HG02970 (cell line): ENCODE measurements at regions not wholly inside any gene's neighbourhood (a gene's known extent, or its start where the extent isn't known, plus 50 kb on each side); places are given as distances from the start of the nearest gene placed in this dataset.

Experiments used
- ATAC-seq: cut with Tn5 transposase; IDR thresholded peaks from one replicate; pipeline ENCODE4 v1.9.1; 2021; ENCODE audit warnings: mild to moderate bottlenecking, moderate library complexity, moderate number of reproducible peaks; ENCODE audit not compliant: unreplicated experiment, low FRiP score

DNA sequence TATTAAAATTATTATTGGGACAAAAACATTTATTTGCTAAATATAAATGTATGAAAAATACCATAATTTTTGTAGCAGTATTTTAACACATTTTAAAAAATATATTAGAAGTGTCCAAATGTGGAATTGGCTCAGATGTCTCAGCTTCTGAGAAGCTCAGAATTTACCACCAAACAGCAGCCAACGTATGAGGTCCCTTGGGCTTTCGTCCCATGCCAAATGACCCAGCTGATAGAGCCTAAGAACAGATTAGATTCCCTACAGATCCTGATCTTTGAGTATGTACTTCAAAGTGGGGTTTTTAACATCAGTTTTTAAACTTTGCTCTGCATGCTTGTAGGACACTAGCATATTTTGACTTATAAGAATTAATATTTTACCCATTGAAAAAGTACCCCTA is 77.3 kb upstream of the RPS23 start:
- no peak for ATAC-seq

DNA sequence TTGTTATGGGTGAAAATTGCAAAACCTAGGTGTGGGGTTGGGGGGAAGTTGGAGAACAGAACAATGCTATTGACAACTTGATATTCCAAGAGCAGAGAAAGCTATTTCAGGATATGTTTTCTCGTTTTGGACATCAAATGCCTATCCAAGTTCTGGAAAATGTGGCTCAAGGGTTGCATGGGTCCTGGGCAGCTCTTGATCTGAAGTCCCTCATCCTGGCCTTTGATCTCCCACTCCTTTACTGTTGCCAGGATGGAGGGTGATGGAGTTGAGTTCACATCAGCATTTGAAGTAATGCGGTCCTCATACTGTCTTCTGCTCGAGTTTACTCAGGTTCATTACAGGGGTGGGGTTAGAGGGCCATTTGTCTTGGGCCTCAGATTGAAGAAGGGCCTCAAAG is 76.9 kb upstream of the RPS23 start:
- no peak for ATAC-seq

DNA sequence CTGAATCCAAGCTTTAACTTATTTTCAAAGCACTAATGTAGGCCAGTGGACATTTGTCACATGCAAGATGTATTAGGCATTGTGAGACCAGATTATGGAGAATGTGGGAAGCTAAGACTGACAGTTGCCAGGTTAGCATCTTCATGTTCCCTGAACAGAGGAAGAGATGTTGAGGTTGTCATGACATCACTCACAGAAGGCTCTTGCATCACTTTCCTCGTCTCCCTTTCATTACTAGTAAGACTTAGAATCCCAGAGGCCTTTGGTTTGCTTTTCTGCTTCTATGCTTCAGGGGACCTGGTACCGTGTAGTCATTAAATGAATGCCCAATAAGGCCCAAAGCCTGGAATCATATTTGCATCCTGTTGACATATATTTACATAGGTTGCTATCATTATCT is 76.4 kb upstream of the RPS23 start:
- ATAC-seq: no peak

DNA sequence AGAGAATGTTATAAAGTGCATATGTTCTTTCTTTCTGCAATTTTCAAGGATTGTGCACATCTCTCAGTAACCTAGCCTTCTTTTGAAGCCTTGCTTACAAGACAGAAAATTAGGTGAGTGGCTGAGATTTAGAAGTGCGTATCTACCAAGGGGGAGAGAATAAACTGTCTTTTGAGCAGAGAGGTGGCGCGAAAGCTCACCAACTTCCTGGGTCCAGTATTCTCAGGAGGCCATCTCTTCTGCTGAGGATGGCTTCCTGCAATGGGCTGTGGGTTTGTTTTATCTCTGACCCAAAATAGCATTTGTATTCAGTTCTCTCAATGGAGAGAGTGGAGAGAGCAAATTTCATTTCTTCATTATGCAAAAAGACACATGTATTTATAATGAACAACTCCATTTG is 75.4 kb upstream of the RPS23 start:
- ATAC-seq: no peak

DNA sequence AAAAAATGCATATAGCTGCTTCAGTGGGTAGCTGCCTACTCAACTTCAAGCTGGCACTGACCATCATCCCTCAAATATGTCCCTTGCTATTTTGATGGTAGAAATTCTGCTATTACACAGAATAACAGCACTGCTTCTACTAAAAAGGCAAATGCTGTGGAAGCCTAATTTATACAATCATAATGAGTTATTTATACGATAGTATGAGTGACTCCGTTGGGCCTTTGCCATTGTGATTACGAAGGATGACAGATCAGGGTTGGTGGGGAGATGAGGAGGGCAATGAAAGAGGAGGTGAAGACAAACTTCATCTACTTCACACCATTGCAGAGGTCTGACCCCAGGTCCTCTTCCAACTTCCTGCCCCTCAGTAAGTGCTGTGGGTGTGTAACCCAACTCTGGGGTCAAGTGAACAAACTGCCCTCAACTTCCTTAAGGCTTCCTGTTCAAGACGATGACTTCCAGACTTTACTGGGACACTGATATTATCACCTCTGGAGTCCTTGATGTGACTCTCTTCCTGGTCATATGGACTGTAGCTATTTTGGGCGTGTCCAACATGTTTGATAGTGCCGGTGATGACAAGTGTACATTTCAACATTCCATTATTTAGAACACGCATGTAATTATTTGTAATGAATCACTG is 74.1 kb upstream of the RPS23 start:
- no peak for ATAC-seq

DNA sequence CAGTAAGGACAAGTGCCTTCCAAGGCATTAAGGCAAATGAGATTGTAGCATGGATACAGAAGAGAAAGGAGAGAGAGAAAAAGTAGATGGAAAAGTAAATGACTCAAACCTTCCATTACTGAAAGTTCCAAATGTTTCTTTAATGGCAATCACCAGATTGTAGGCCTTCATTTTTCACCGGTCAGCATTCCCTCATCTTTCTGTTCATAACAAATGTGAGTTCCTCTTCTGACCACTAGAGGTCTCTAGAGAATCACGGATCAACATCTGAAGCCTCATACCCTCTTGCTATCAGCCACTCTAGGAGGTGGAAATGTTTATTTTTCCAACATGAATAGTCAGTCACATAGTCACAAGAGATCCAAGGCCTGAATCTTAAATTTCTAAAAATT is 73.6 kb upstream of the RPS23 start:
- no peak for ATAC-seq

DNA sequence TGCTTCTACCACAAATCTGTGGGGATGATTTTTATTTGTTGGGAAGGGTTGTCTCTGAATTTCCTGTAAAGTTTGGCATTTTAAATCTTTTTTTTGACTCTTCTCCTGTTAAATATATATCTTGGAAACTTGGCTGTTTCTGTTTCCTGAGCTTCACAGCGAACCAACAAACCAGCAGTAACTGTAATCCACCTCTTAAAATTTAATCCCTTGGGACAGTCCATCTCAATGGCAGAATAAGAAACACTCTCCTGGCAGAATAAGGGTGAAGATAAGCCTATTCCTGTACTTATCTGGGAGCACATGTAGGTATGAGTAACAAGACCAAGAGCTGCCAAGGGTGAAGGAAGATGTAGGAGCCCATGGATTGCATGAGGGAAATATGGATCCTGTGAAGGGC is 73.1 kb upstream of the RPS23 start:
- ATAC-seq: no peak

DNA sequence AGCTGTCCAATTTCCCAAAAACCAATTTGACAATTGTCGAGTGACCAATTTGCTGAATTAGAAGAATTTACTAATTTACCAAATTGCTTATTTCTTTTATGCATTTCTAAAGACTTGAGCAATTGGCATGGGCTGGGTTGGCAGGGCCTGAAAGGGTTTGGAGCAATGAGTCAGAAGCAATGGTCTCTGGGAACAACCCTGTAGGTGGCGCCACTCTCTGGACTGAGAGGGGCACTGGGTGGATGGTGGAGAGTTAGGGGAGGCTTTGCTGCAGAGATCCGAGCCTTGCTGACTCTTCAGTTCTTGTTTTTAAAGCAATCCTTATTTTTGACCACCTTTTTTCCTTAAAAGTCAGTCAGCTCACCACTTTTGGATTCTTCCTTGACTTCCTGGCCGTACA is 71.5 kb upstream of the RPS23 start:
- no peak for ATAC-seq

DNA sequence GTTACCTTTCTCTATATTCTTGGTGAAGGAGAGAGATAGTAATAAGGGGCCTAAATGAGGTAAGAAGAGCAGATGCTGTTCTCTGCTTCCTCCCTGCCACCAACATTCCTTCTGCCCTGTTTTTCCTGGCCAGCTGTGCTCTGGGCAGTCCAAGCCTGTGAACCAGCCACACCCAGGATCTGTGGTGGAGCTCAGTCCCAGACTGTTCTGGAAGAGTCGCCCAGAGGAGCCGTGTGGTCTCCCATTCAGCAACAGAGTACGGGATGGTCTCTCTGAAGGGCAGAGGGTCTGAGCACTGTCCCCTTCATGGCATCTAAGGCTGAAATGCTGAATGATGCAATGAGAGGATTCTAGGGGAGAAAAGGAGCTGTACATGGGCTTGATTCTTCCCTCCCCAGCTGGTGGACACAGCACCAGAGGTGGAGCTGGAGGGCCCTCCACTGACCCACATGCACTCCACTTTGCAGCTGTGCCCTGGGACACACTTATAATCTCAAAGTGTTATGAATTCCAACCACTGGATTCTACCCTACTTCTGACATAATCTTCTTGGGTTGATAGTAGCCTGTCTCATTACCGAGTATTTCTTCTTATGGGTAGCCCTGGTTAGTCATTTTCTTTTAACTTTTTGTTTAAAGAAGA is 70.8 kb upstream of the RPS23 start:
- no peak for ATAC-seq

DNA sequence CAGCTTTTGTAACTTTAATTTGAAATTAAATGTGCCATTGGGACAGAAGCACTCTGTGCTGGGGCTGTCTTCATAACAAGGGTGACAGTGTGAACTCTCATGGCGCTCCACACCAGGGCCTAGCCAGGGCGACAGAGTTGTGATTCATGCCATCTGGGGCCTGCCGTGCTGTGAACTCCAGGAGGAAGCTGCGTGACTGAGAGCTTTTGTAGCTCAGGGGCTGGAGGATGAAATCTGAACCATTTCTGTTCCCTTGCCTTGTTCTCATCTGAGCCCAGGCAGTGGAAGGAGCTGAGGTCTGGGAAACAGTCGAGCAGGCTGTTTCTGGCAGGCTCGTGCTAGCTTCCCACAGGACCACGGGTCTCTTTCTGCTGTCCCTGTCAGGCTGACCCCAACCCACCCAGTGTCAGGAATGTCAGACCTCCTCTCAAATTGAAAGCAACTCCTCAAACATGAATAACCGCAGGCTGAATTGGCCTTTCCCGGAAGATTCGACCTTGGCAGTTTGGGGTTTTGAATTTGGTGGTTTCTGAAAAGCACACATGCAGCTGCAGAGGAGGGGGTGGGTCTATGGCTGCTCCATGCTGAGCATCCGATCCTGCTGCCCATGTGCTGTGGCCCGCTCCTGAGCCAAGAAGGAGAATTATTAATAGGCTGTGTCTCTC is 69.2 kb upstream of the RPS23 start:
- ATAC-seq: no peak

DNA sequence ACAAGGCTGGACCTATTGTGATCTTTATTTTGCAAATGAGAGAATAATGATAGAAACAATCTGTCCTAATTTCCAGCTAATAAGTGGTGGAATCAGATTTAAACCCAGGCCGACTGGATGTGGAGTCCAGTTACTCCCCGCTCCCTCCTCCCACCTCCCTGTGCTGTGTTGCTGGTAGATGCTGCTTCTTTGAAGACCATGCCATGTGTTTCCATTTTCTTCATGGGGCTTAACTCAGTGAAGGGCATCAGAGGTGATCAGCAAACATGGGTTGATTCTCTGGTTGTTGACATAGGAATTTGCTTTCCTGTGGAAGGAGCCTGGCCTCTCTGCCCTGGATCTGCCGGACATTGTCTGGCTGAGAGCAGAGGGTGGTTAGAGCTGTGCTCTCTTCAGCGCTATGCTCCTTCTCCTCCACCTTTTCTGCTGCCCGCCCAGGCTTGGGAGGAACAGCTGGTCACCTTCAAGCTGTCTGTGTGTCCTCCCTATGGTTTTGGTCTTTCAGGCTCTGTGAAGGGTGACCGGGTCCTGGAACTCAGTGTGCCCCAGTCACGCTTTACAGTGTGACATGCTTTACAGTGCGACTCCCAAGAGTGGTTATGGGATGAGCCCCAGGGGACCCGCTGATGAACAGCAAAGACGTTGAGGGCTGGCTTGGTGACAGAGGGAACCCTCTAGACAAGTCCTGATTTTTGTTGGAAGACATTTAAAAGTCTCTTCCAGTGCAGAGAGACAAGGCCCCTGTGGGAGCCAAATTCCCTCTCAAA is 68.4 kb upstream of the RPS23 start:
- no peak for ATAC-seq

DNA sequence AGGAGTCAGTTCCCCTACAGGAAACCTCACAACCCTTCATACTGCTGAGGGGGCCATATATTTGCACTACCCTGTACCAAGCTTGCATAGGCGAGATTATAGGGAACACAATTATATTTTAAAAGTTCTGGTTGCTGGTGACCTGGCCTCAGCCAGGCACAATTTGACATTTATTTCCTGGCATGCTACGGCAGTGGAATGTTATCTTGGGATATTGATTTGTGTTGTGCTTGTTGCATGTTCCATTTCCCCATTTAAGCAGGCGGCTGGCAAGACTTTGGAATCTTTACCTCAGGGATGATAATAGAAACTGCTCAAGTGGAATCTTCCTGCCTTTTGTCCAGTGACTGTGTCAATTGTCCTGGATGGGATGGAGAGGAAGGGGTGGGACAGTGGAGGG is 67.0 kb upstream of the RPS23 start:
- no peak for ATAC-seq

DNA sequence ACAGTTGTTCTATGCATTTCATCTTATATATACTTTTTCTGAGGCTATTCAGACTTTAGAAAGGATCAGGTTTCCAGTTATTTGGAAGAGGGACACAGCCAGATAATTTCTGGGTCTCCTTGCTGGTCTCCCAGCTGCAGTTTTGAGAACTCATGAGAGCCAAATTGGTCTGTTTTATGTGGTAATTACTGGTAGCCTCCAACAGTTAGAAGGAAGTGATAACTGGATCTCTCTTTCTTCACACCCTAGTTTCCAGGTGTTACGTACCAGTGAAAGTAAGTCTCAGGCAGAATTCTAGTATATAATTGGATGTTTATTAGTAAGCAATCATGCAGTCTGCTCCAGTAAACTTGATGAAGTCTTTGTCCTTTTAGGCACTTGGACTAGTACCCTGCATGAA is 63.2 kb upstream of the RPS23 start:
- no peak for ATAC-seq

DNA sequence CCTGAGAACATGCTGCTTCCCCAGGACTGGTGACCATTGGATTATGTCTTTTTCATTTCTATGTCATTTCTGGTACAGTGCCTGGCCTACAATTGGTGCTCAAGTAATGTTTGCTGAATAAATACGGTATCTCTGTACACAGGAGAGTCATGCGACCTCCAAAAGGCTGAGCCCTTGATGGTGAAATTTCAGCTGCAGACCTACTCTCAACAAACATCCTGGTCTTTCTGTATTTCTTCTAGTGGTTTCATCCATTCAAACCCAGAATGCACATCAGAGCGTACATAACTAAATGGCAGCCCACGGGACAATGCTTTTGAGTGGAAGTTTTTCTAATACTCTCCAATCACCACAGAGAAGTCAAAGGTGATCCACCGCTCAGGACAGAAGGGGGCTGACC is 62.6 kb upstream of the RPS23 start:
- ATAC-seq: no peak

DNA sequence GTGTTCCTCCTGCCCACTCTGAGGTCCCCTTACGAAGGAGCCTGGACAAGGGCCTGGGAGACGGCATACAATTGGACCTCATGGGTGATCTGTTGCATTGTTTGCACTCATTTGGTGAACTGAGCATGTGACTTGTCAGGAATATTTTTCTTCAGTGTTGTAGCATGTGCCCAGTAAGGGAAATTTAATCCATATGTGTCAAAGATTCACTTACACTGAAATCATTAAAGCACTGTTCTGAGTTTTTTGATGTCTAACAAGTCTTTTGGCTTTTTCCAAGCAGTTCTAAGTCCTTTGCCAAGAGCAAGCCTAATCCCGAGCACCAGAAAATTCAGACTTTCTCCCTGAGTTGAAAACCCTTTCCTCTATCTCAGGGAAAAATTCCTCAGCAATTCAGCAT is 61.6 kb upstream of the RPS23 start:
- no peak for ATAC-seq

DNA sequence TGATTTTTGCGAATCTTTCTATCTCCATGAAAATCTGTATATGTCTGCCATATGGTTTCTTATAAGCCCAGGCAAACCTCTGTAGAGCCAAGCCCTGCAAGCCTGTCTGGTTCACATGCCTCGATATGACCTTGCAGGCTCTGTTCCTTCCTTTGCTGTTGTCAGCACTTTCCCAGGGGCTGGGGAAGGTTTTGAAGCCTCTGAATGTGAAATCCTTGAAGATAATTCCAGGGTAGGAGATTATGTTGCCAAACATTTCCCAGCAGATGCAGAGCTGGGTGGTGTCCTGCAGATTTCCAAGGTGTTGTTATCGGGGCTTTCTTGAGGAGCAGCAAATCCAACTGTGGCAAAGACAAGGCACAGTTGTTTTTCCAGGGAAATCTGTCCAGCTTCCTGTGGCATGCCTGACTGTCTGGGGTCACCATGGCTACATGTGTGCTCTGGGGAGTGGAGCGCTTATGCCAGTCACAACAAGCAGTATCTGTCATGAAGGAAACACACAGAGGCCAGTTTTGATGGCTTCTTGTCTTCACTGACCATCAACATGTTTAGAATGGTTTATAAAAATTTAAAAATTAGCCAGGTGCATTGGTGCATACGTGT is 60.7 kb upstream of the RPS23 start:
- ATAC-seq: no peak

DNA sequence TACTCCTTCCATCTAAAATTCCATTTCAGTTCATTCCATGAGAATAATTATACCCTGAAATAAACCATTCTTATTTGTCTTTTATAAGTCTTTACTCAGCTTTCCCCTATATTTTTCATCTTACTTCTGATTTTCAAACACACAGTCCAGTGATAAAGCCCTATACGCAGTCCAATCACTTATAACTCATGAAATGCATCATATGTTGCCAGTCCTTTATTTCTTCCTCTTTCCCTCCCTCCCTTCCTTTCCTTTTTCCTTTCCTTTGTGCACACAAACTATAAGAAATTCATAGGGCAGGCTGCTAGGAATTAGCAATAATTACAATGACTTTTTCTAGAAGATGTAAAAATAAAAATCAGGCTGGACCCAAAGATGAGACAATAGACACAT is 58.8 kb upstream of the RPS23 start:
- ATAC-seq: no peak

DNA sequence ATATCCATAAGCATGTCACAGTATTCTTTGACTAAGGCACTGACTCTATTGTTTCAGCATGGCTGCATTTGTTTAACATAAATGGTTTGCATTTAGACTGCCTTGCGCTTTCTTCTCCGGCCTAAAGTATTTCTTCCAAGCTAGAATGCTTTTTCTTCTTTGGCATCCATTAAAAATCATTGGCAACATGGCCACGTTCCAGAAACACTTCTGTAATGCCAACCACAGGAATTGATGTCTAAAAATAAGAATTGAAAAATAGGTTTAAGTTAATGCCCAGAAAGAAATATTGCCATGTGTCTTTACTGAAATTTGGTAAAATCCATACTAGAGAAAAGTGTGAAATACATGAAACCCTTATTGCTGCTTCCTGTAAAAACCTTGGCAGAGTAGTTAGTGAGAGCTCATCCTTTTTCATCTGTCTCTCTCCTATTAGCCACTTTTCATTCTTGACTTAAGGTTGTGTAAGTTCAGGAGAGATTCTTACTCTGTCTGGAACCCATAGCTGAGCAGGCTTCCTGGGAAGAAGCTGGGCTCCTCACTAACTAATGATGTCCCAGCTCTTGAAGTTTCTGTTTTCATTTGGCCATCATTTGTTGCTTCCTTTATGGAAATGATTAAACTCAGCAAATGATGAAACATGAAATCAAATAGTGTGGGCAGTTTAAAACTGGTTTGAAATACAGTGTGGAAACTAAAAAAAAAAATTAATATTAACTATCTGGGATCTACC is 58.2 kb upstream of the RPS23 start:
- no peak for ATAC-seq

DNA sequence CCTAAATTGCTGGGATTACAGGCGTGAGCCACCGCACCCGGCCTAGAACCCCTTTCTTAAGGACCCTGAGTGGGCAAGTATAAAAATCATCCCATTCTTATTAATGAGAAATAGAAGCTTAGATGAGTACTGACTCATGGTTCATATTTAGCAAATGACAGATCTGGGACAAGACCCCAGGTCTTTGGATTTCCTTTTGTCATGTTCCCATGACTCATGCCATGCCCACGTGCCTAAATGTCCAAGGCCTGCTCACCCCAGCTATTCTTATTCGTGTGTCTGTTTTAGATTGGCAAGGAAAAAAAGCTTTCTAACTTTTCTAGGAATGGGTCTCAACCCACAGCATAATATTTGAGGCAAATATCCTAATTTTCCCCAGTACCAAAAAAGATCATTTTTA is 57.7 kb upstream of the RPS23 start:
- no peak for ATAC-seq

DNA sequence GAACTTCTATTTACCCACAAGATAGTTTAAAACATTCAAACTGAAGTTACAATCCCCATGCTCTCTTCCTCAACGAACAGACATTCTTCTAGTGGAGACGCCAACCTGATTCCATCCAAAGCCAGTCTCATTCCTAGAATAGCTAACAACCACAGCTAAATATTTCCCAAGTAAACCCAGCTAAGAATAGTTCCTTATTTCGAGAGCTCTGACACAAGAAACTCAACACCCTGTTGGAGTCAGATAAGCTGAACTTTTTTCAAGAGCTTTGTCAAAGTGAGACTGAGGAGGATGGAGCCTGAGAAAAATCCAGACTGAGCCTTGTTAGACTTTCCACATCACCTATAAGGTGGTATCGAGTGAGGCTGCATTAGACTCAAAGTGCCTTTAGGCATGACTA is 56.7 kb upstream of the RPS23 start:
- ATAC-seq: no peak
